Sciatic nerve (tissue), 2 donors: ENCODE measurements at regions not wholly inside any gene's neighbourhood (a gene's known extent, or its start where the extent isn't known, plus 50 kb on each side); places are given as distances from the start of the nearest gene placed in this dataset.
"Not testable (repeated sequence)": the region's sequence is repeated elsewhere in the genome, so short reads cannot be mapped to it uniquely, and the experiment has no call there.

Experiments
- ATAC-seq: fragments of 200-7000 bp; cut with Tn5 transposase; one replicate; pipeline ENCODE4 v1.9.1; 2020; ENCODE audit warnings: mild to moderate bottlenecking, moderate library complexity
- DNase-seq: peaks from one replicate; pipeline ENCODE4 v3.0.0-alpha.2; 2020; ENCODE audit warnings: low spot score
- intact Hi-C: fragments of 100-400 bp; cut with DNase I; formaldehyde crosslinking; loops from one replicate; pipeline ENCODE4 v1.14.2; 2022
- donor health status: DM: no; HTN: no; CAD: no.
- donor health status: DM: no; HTN: no; CAD: no.

DNA sequence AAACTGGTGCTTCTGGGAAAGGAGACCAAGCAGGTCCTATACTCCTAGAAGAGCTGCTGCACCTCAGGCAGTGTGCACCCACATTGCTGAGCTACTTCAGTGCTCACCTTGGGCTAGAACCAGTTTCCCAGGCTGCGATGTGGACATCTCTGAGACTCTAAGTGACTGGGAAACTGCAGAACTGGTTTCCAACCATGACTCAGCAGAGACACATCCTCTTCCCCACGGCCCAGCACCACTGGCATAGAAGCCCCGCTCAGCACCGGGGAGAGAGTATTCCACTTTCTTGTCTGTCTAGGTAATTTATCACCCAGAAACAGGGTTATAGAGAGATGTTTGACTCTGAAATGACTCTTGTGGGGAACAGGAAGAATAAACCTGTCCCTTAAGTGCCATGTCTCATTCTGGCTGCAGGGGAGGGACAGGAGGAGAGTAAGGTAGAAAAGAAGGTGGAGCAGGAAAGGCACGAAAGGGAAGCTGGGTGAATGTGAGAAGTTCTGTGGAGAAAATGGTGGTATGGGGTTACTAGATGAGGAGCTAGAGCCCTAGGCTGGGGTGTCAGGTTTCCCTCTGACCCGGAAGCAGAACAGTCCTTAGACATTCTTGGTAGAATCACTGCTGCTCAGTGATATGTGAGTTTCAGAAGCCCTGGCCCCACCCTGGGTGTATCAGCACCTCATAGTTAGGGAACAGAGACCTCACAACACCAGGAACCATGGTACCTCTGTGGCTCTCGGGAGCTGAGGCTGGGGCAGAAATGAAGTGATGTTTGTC, 340.4 kb upstream of the NCAM1 start:
- ATAC-seq (no peak), DNase-seq (no peak)
- intact Hi-C loops = no loop called here

GRCh38 chr11:112623057-112623456, 338.2 kb upstream of the NCAM1 start:
- no peak for ATAC-seq
- intact Hi-C loops = no loop called here
- DNase-seq = no peak

DNA sequence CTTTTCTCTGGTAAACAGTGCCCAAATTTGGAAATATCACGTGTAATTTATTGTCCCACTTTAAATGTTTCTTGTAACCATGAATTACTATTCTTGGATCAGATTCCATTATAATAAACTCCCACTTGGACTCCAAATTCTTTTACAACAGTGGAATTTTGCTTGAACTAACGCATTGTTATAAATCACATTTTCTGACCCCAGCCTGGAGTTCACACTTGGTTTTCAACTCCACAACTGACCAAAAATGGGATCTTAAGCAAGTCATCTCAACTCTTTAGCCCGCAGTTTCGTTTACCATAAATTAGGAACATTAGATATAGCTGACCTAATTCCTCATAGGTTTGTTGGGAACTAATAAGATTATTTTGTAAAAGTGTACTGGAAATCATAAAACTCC, 336.8 kb upstream of the NCAM1 start:
- no peak for ATAC-seq
- intact Hi-C loops = no loop called here
- no peak for DNase-seq

- intact Hi-C loops, ATAC-seq, DNase-seq: not testable (repeated sequence)
Observed at GRCh38 chr11:112624971-112625370, 336.2 kb upstream of the NCAM1 start.

- ATAC-seq (no peak), DNase-seq (no peak)
- intact Hi-C loops = no loop called here
Observed at GRCh38 chr11:112625814-112626213, 335.4 kb upstream of the NCAM1 start.

DNA sequence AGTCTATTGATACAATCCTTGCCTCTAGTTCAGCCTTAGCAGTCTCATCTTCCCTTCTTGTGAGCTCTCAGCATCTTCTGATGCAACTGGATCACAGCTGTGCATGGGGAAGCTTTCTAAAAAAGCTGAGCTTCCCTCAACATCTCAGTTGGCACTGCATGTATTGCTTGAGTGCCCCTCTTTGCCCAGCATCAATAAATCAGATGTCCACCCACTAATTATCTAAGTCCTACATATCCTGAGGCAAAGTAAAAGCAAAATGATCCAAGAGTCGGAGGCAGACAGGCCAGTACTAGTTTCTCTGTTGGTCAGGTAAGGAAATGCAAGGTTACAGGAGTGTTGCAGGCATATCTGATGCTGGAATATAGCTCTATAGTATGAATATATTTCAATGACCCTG, 334.5 kb upstream of the NCAM1 start:
- ATAC-seq = no peak
- intact Hi-C loops = no loop called here
- no peak for DNase-seq

GRCh38 chr11:112627588-112628045, 333.6 kb upstream of the NCAM1 start:
- ATAC-seq (no peak), DNase-seq (no peak)
- intact Hi-C loops = no loop called here

- DNase-seq = no peak
- intact Hi-C loops = no loop called here
- ATAC-seq = no peak
Observed at GRCh38 chr11:112628676-112629075, 332.5 kb upstream of the NCAM1 start.

DNA sequence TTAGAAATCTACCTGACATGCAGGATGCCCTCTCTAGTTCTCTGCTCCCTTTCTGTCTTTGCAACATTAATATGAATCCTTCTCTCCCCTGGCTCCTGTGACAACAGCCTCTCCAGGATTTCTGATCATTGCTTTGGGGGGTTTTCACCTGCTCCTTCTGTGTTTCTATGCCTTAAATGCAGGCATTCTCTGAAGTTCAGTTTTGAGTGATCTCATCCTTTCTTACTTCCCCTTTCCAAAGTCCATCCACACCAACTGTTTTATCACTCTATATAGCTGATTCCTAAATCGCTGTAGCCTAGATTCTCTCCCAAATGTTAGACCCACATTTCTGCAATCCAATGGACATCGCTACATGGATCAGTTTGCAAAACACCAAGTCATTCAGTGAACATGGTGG, 330.7 kb upstream of the NCAM1 start:
- no peak for DNase-seq
- ATAC-seq = no peak
- intact Hi-C loops = no loop called here

DNA sequence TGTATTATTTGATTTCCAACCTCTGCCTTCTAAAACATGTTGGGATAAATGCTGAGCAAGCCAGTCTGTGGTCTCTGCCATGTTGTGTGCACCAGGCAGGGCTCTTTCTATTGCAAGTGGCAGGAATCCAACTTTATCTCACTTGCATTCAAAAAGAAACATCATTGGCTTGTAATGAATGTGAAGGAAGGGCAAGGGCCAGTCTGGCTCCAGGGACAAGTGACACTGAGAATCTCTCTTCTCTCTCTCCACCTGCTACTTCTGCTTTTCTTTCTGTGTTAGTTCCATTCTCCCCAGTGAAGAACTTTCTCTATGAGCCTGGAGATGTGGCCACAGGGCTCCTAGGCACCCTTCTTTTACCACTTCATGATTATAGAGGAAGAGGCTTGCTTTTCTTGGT, 329.9 kb upstream of the NCAM1 start:
- intact Hi-C loops = no loop called here
- no peak for ATAC-seq
- no peak for DNase-seq

DNA sequence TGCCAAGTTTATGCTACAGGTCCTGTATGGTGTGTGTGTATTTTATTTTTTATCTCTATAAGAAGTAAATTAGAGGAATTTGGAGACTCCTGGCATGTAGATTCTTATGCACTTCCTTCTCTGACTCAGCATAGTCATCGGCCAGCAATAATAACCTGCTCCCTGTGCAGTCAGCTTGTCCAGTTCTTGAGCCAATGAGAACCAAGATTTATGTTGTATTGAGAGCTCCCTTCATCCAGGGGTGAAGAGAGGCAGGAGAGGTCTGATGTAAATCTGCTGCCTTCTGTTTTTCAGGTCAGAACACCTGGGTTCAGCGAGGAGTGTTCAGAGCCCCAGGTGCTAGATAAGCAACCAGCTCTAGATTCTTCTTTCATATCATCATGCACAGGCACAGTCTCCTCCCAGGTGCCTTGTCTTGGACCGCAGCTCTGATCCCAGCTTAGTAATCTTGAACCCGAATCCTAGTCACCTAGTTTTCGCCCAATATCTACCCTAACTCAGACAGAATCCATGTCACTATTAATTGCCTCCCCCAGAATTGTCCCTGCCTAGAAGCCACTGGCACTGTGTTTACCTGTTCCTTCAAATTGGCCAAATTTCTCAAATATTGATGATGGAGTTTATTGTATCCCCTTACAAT, 328.2 kb upstream of the NCAM1 start:
- ATAC-seq = no peak
- intact Hi-C loops = no loop called here
- DNase-seq = no peak

DNA sequence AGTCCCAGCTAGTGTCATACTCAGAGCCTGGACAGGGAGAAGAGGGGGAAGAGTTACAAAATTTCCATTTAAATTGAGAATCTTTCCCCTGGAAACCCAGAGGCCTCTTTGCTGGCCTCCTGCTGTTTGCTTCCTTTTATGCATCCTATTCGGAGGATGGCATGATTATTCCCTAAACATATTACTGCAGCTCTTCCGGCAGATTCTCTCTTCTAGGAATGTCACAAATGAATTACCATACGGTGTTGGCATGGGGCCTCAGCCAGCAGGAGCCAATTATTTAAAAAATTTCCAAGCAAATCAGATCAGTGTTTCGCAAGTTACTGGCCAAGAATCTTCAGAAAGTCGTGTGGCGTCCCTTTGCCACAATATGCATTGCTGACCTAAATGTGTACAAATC, 326.7 kb upstream of the NCAM1 start:
- no peak for DNase-seq
- no peak for ATAC-seq
- intact Hi-C loops = no loop called here

DNA sequence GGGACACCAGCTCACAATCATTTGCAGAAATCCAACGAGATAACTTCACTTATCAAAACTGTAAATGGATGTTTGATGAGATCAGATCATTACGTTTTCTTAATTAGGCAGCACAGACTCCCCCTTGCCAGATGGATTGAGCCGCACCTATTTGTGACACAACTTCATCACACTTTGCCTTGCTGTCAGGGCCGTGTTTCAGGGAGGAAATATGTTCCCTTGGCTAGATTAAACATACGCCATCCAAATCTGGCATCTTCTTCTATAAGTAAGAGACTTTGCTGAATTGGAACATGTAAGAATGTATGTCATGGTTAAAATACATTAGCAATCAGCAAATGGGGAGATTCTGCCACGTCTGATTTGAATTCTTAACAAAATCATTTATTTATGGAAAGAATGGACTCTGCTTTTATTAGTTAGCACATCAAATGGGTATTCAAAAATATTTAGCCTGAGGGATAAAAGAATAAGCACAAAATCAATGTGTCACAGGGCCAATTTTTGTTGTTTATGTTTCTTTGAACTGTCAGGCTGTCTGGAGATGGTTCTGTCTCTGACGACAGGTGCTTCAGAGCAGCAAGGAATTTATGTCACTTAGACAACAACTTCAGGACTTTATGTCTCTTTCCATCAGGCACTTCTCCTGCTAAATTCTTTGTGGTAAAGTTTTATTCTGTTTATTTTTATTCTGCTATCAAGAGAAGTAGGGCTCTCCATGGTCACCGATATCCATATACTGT, 326.1 kb upstream of the NCAM1 start:
- no peak for ATAC-seq
- no peak for DNase-seq
- intact Hi-C loops = no loop called here

DNA sequence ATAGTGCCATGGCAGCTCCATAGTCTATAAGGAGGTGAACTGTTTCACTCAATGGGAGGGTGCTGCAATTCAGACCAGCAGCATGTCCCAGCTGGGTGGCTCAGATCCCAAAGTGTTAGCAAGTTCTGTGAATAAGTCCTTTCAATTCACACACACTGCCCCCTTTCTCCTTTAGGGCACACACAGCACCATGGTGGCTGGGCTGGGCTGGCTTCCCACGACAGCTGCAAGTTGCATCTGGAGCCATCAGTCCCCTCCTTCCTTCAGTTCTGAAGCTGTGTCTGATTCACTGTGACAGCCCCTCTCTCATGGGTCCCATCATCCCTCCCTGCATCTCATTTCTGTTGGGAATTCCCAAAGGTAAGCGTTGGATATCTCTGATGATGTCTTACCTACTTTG, 324.1 kb upstream of the NCAM1 start:
- no peak for ATAC-seq
- DNase-seq = no peak
- intact Hi-C loops = no loop called here

DNA sequence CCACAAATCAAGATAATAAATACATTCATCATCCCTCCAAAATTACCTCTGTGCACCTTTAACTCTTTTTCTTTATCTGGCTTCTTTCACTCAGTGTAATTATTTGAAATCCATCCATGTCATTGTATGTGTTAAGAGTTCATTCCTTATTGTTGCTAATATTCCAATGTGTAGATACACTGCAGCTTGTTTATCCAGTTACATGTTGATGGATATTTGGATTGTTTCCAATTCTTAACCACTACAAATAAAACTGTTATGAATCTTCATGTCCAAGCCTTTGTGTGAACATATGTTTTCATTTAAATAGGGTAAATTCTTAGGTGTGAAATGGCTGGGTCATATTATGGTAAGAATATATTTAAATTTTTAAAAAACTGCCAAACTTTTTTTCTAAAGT, 323.3 kb upstream of the NCAM1 start:
- intact Hi-C loops = no loop called here
- no peak for DNase-seq
- ATAC-seq = no peak

DNA sequence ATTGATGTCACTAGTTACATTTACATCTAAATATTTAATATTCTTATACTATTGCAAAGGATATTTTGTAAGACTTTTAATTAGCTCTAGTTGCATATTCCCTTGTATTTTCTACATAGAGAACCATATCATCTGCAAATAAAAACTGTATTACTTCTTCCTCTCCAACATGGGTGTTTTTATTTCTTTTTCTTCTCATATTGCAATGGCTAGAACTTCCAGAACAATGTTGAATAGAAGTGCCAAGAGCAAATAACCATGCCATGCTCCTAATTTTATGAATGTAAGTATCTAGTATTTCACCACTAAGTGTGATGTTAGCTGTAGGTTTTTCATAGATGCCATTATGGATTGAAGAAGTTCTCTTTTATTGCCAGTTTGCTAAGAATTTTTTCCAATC, 321.8 kb upstream of the NCAM1 start:
- ATAC-seq (no peak), DNase-seq (no peak)
- intact Hi-C loops = no loop called here

DNA sequence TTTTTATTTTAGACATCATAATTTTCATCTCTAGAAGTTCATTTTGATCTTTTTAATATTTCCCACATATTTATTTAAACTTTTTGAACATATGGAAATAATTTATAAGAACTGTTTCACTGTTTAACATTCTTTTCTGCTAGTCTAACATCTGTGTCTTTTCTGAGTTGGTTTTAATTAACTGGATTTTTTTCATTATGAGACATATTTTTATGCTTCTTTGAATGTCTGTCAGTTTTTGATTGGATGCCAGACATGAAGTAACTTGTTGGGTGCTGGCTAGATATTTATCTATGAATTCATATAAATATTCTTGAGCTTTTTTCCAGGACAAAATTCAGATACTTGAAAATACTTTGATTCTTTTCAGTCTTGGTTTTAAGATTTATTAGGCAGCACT, 317.8 kb upstream of the NCAM1 start:
- intact Hi-C loops = no loop called here
- ATAC-seq = no peak

GRCh38 chr11:112644410-112645131, 316.6 kb upstream of the NCAM1 start:
- intact Hi-C loops = no loop called here
- DNase-seq (no peak), ATAC-seq (no peak)

More for the DNA sequence above, 317.8 kb upstream of the NCAM1 start:
- DNase-seq = no peak

GRCh38 chr11:112649856-112650255, 311.4 kb upstream of the NCAM1 start:
- DNase-seq (no peak), ATAC-seq (no peak)
- intact Hi-C loops = no loop called here

DNA sequence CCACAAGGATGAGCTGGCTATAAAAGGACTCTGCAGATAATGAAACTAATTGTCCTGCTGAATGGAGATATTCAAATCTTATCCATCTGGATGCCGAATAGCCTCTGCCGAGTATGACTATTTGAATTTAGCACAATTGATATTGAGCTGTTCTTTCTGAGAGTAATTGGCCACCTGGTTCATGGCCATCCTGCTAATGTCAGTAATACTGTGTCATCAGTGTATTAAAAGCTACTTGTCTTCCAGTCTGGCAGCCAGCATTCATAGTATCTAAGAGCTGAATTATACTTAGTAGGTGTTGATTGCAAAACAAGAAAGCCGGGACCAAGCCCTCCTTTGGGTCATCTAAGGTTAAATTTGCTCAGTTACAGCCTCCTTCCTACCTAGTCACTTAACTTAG, 310.7 kb upstream of the NCAM1 start:
- intact Hi-C loops = no loop called here
- ATAC-seq (no peak), DNase-seq (no peak)
